ENCODE measurements at regions not wholly inside any gene's neighbourhood (a gene's known extent, or its start where the extent isn't known, plus 50 kb on each side); places are given as distances from the start of the nearest gene placed in this dataset.

GRCh38 chr4:145280541-145280940, 100.2 kb upstream of the OTUD4 start:
- TF ChIP-seq POLR2A (IDR thresholded peaks at IDR 0.05; ENCODE audit: low read length), result no peak
- no peak for TF ChIP-seq GATA1 (IDR thresholded peaks at IDR 0.05; ENCODE audit: low read depth, low read length)
